HG02852 (cell line): ENCODE measurements at regions not wholly inside any gene's neighbourhood (a gene's known extent, or its start where the extent isn't known, plus 50 kb on each side); places are given as distances from the start of the nearest gene placed in this dataset.
"Not testable (repeated sequence)": the region's sequence is repeated elsewhere in the genome, so short reads cannot be mapped to it uniquely, and the experiment has no call there.

Experiments used
- ATAC-seq: cut with Tn5 transposase; IDR thresholded peaks from one replicate; pipeline ENCODE4 v1.9.1; 2021; ENCODE audit warnings: mild to moderate bottlenecking, moderate library complexity; ENCODE audit not compliant: unreplicated experiment

DNA sequence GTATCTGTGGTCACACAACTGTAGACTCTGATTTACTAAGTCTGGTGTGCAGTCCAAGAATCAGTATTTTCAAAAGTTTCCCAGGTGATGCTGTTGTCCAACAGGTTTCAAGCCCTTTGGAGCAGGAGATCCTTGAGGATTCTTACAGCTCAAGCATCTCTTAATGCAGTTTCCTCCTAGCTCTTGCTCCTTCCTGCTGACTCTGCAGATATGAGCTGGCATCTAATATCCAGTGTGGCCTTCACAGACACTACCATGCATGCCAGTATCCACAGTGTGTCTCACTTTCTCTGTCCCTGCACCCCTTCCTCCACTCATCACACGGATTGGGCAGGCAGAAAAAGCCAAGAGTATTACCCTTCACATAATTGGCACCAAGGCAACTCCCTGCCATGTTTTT, 182.2 kb upstream of the TNC start:
- ATAC-seq = no peak

DNA sequence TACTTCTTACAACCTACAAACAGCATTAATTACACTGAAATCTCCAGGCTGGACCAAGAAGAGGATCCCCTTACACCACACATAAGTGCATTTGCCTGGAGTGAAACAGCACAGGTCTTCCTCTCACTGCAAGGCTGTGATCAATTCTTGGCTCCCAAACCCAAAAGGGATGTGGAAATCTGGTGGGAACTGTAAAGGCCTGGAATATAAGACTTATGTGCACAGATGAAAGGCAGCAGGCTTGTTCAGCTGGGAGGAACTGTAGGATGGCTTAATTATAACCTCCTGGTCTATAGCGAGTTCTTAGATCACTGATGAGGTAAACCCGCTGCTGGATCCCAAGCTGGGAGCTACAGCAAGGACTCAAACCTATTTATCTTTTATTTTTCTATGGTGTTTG, 182.9 kb upstream of the TNC start:
- ATAC-seq = no peak

DNA sequence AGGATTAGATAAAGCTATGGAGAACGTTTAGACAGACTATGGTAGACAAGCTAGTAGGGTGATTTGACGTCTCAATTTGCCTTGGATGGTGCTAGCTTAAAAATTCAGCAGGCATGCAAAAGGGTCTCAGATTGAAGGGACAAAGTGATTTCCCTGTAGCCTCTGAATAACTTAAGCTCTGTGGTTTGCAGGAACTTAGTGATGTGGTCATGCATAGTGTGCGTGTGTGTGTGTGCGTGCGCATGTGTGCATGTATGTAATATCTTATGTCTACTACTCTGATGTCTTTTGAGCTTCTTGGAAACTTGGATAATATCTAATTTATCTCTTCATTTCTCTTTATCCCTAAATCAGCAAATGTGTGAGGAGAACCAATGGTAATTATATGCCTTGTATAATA, 183.6 kb upstream of the TNC start:
- ATAC-seq = no peak

DNA sequence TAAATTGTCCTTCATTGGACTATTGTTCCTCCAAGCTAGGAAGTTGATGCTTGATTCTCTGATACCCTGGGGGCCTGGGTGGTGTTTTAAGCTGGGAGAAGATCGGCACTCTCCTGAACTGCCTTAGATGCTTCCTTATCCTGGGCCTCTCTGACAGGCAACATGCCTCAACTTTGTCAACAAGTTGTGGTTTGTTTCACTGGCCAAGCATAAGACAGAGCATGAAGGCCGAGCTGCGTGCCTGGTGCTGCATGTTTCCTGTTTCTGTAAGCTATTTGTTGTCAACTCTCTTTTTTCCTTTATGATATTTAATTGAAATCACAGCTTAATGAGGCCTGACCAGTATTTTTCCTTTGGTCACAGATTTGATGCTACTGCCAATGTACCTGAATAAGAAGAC, 187.6 kb upstream of the TNC start:
- ATAC-seq = no peak

DNA sequence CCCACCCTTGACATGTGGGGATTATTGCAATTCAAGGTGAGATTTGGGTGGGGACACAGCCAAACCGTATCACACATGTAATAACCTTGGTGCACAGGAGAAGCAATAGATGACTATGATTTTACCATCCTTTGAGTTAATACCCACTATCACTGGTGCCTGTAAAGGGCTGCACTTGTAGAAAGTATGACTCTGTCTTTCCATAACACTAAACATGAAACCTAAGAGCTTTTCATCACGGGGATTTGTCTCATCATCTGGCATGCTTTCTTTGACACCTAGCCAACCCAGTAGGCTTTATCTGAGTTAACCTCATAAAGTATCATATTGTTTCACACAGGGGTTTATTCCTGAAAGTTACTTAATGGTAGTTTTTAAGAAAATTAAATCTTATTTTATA, 188.9 kb upstream of the TNC start:
- no peak for ATAC-seq

DNA sequence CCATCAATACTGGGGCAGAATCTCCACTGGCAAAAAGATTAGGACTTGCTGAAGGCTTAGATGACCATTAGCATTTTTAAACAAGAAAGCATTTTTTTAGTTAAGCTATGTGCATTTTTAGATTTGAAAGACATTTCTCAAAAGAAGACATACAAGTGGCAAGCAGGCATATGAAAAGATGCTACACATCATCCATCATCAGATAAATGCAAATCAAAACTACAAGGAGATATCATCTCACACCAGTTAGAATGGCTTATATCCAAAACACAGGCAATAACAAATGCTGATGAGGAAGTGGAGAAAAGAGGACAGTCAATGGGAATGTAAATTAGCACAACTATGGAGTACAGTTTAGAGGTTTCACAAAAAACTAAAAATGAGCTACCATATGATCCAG, 195.6 kb upstream of the TNC start:
- ATAC-seq = no peak

DNA sequence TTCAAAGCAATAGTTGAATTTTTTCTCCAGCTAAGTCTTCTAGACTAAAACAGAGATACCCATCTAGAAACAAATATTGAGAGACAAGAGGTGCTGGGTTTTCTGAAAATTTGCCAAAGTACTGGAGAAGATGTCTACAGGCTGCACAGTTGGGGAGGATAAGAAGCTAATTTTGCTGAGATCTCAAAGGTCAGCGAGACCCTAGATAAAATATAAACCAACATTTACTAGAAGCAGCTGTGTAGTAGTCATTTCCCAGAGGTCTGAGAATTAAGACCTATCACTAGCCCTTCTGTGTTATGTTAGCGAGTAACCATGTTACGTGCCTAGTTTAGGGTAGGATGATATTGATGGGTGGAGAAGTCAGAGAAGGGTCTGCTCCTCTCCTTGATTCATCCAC, 208.5 kb upstream of the TNC start:
- ATAC-seq = no peak

DNA sequence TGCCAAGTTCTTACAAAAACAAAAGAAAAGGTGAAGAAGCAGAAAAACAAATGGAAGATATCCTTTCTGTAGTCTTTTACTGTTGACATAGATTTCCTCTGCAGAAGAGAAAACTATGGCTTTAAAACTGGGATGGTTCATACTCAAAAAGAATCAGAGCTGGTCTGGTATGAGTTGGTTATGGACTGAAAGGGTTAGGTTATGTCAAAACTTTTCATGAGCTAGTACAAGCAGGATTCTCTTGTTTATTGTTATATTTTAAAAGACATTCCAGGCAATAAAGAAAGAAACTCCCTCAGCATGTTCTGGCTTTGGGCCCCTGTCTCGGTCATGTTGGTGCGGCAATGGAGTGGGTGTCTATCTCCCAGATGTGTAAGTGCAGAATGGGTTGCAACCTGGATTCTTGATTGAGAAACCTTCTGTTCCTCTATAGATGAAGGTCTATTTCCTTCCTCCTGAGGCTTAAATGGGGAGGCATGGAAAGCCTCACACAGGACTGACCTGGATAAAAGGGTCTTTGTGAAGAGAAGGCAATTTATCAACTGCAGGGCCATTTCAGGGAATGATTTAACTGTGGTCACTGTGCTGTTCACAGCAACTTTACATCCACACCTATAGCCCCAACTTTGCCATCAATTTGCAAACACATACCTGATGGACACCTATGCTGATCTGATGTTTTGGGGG, 209.6 kb upstream of the TNC start:
- ATAC-seq = no peak

DNA sequence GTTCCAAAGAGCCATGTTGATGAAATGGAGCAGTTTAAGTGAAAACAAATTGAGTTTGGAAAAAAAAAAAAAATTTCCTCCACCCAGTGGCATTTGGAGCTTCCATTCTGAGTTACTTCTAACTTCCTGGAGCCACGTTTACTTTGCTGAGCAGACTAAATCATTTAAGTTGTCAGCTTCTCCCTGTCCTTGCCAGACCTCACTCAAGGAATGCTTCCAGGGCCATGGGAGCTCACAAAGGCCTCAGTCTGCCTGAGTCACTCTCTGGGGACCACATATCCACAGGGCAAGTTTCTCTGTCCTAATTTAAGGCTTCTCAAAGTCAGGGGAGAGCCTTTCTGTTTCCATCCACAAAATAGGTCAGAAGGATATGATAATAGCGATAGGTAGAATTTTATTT, 210.3 kb upstream of the TNC start:
- no peak for ATAC-seq

DNA sequence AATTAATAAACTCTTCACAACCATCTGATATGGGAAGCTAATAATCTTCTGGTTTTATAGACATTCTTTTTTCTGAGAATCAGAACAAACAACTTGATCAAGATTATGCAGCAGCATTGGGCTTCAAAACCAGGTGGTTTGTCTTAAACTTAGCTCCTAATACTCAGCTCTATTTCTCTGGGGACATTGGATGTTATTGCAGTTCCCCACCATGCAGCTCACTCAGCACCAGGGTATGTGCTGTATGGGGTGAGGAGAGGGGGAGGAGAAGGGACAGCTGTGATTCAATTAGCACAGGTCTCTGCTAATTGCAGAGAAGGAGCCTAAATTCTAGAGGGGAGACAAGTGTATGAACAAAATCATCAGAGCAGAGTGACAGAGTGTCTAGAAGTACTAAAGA, 210.7 kb upstream of the TNC start:
- ATAC-seq = no peak

DNA sequence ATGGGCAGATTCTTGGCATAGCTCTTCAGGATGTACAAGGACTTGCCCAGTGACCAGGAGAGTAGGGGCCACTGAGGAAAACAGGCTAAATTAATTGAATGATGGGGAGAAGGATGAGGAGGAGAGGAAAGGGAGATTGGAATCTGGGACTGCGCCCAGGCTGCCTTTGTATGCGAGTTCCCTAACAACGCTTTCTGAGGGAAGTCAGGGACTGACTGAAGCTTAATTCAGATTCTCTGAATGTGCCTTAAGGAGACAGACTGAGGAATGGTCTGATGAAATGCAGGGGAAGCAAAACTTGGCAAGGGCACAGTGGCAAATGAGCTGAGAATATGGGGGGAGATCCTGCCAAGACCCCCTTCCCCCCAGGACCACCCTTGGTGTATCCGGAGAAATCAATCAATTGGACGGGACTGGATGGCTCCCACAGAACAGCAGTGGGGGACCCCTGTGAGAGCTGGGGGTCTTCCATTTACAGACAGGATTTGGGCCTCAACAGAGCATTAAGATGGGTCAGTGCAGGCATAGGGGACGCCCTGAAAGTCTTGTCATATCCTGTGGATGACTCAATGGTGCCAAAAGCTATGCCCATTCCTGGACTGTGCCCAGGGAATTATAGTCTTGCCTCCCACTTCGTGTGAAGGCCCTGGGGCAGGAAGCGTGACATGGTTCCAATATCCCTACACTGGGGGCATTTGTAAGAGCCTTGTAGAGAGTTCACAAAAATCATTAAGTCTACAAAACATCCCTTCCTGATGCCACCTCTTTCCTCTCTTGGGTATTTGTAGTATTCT, 215.5 kb upstream of the TNC start:
- no peak for ATAC-seq

DNA sequence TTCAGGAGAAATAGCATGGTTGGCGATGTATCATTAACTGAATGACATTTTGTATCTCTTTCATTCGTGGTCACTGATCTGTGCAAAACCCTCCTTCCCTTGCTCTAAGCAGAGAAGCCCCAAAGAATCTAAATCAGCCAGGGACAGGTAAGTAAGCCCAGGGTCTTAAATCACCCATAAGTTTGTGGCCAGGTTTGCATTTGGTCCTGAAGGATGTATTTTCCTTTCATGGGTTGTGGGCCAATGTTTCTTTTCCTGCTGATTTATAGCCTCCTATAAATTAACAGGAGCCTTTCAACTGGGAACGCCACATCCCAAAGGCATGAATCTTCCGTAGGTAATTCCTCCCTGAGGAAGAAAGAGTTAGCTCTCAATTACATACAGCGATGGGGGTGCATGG, 217.5 kb upstream of the TNC start:
- no peak for ATAC-seq

DNA sequence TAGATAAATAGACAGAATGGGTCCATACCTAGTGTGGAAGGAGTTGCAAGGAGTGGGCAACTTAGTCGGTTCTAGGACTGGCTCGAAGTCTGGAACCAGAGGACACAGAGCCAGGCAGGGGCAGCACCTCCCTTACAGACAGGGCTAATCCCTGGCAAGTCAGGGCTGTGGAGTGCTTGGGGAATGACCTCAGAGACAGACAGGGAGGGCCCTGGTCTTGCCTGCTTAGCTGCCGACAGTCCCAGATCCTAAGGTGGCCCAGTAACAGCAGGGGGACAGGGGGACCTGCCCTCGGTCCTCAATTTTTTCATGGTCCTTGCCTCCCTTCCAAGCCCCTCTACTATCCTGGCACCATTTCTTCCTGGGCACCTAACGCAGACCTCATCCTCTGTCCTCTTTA, 222.4 kb upstream of the TNC start:
- ATAC-seq = no peak

DNA sequence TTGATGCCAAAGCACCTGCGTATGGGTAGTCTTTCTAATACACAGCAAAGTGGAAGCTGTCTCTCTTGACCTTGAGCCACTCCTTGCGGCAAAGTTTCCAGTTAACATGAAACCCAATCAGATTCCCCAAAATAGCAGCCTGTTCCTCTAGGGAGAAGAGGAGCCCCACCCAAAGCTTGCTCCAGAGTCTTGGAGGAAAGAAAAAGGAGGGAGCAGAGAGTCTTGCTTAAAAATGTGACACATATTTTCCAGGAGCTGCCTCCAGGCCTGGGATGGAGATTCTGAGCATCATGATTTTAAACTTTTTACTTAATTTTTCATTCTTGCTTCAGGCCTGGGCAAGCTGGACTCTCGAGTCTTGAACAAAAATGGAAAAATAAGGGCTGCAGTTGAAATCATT, 223.5 kb upstream of the TNC start:
- no peak for ATAC-seq

DNA sequence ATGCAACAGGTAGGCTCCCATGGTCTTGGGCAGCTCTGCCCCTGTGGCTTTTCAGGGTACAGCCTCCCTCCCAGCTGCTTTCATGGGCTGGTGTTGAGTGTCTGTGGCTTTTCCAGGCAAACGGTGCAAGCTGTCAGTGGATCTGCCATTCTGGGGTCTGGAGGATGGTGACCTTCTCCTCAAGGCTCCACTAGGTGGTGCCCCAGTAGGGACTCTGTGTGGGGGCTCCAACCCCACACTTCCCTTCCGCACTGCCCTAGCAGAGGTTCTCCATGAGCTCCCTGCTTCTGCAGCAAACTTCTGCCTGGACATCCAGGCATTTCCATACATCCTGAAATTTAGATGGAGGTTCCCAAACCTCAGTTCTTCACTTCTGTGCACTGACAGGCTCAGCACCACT, 229.8 kb upstream of the TNC start:
- ATAC-seq = not testable (repeated sequence)

DNA sequence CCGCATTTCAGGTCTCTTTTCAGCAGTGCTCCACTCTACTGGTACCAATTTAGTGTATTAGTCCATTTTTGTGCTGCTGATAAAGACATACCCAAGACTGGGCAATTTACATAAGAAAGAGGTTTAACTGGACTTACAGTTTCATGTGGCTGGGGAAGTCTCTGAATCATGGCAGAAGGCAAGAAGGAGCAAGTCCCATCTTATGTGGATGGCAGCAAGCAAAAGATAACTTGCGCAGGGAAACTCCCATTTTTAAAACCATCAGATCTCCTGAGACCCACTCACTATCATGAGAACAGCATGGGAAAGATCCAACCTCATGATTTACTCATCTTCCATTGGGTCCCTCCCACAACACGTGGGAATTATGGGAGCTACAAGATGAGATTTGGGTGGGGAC, 231.0 kb upstream of the TNC start:
- not testable (repeated sequence) for ATAC-seq

DNA sequence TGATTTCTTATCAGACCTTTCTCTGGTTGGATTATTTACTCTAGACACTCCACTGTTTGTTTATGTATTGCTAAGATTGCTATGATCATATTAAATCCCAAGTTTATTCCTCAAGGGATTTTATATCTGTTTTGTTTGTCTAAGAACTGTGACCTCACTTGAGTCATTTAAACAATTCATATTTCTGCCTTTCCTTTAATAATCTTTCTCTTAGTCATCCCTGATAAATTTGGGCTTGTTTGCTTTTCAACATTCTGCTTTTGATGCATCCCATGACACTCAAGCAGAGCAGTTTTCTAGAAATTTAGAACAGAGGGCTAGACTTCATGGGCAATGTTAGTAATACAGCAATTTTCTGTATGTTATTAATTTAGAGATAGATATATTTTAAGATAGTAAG, 231.6 kb upstream of the TNC start:
- no peak for ATAC-seq

DNA sequence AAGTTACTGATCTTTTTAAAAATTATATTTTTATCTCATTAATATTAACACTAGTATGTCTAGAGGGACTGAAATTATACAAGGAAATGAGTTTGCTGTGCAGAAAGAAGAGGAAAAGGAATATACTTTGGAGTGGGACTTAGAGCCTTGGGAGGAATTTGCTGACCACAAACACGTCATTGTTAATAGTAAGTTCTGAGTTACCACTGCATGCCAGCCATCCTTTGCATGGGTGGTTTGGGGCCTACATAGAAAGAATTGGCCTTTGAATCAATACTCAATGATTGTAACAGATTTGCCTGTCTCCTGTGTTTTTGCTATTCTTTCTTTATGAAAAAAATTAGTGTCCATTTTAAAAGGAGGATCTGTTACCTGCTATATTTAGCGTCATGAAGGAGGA, 232.6 kb upstream of the TNC start:
- ATAC-seq = no peak

DNA sequence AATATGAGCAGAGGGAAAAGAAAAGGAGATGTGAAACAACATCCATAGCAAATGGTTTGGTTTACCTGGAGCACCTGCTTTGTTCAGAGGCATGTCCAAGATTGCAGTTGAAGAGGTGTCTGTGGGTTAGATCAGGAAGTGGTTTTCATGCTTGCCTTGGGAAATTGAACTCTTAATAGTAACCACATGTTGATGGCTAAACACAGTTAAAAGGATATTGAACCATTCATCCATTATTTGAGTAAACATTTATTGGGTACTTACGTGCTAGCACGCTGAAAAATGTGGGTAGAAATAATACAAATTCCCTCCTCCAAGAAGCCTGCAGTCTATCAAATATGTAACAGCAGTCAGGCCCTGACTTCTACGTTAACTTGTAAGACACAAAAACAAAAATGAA, 235.7 kb upstream of the TNC start:
- no peak for ATAC-seq

DNA sequence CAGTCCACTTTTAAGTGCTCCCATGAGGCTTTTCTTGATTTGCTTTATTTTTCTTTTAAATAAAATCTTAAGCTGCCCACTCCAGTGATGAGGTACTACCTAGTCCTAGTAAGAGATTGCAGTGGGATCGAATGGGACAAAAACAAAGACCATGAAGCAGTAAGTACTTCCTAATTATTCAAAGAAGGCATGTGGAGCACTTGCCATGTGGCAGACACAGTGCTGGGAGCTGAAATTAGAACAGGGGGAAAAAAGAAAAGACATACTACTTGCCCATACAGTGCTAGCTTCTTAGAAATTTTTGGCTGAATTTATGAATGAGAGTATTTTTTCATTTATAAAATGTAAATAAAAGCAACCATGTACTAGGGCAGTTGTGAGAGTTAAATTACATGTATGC, 239.9 kb upstream of the TNC start:
- ATAC-seq = no peak

DNA sequence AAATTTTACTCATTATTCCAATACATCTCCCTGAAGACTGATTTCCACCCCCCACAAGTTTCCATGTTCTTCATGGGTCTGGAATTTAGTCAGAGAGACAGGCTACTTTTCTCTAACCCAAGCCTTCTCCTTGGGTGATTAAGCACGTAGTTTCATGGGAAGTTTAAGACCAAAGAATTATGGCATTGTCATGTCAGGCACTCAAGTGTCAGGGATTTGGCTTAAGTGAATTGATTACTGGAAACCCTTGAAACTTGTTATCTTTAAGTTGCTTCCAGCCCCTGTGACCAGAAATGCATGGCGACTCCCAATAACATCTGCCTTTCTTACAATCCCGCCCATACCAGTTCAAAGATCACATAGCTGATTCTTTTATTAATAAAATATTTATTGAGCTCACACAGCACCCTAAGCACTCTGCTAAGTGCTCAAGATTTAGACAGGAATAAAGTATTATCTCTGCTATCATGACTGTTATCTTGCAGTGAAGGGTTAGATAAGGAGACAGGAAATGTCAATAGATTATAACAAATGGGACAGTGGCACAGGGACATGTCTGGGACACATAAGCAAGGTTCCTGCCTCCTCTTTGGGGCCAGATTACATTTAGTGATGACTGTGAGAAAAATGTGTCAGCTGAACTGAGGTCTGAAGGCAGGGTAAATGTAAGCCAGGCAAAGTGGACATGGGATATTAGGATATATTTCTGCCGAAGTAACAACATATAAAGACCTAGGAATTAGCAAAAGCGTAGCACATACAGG, 241.2 kb upstream of the TNC start:
- no peak for ATAC-seq

DNA sequence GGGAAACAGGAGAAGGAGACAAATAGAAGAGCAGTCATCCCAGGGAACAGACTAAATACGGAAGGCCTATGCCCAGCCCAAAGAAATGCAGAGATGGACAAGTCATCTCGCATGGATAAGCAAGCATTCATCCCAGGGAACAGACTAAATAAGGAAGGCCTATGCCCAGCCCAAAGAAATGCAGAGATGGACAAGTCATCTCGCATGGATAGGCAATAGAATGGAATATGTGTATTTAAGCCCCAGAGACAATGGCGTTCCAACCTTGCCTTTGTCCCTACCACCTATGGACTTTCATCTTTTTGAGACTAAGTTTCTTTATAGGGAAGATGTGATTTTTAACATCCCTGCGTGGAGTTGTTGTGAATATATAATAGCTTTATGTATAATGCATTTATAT, 242.2 kb upstream of the TNC start:
- no peak for ATAC-seq
